ENCODE measurements at regions not wholly inside any gene's neighbourhood (a gene's known extent, or its start where the extent isn't known, plus 50 kb on each side); places are given as distances from the start of the nearest gene placed in this dataset.

- DNase-seq: no peak
Measured at GRCh38 chr18:40708726-40709125, 1246.3 kb upstream of the PIK3C3 start.

- DNase-seq: no peak
Measured at GRCh38 chr18:40707797-40708196, 1247.2 kb upstream of the PIK3C3 start.

- DNase-seq: no peak
Measured at GRCh38 chr18:40698129-40698528, 1256.9 kb upstream of the PIK3C3 start.

GRCh38 chr18:40695526-40695925, 1259.5 kb upstream of the PIK3C3 start:
- no peak for DNase-seq

- no peak for DNase-seq
Measured at GRCh38 chr18:40692871-40693270, 1262.2 kb upstream of the PIK3C3 start.

- no peak for DNase-seq
Measured at GRCh38 chr18:40690062-40690461, 1265.0 kb upstream of the PIK3C3 start.

- no peak for DNase-seq
Measured at GRCh38 chr18:40687399-40687798, 1267.6 kb upstream of the PIK3C3 start.

- no peak for DNase-seq
Measured at GRCh38 chr18:40686836-40687235, 1268.2 kb upstream of the PIK3C3 start.

- DNase-seq: no peak
Measured at GRCh38 chr18:40685219-40685618, 1269.8 kb upstream of the PIK3C3 start.

GRCh38 chr18:40678318-40678717, 1276.7 kb upstream of the PIK3C3 start:
- DNase-seq: no peak

GRCh38 chr18:40676668-40677067, 1278.4 kb upstream of the PIK3C3 start:
- no peak for DNase-seq

- no peak for DNase-seq
Measured at GRCh38 chr18:40673150-40673549, 1281.9 kb upstream of the PIK3C3 start.

GRCh38 chr18:40672590-40672989, 1282.4 kb upstream of the PIK3C3 start:
- DNase-seq: no peak

GRCh38 chr18:40670668-40671375, 1284.2 kb upstream of the PIK3C3 start:
- DNase-seq: no peak

- DNase-seq: no peak
Measured at GRCh38 chr18:40662898-40663437, 1292.1 kb upstream of the PIK3C3 start.

- DNase-seq: no peak
Measured at GRCh38 chr18:40653682-40654081, 1301.4 kb upstream of the PIK3C3 start.

GRCh38 chr18:40652321-40652720, 1302.7 kb upstream of the PIK3C3 start:
- DNase-seq: no peak

GRCh38 chr18:40651163-40651562, 1303.9 kb upstream of the PIK3C3 start:
- DNase-seq: no peak

GRCh38 chr18:40642692-40643229, 1312.3 kb upstream of the PIK3C3 start:
- DNase-seq: no peak

- DNase-seq: no peak
Measured at GRCh38 chr18:40631319-40631718, 1323.7 kb upstream of the PIK3C3 start.

- no peak for DNase-seq
Measured at GRCh38 chr18:40630496-40630895, 1324.5 kb upstream of the PIK3C3 start.

- no peak for DNase-seq
Measured at GRCh38 chr18:40624959-40625358, 1330.1 kb upstream of the PIK3C3 start.

GRCh38 chr18:40613721-40614120, 1341.3 kb upstream of the PIK3C3 start:
- DNase-seq: no peak

- no peak for DNase-seq
Measured at GRCh38 chr18:40612356-40612755, 1342.7 kb upstream of the PIK3C3 start.

- no peak for DNase-seq
Measured at GRCh38 chr18:40608226-40608625, 1346.8 kb upstream of the PIK3C3 start.
